Neural crest cell (in vitro differentiated cells): ENCODE measurements at regions not wholly inside any gene's neighbourhood (a gene's known extent, or its start where the extent isn't known, plus 50 kb on each side); places are given as distances from the start of the nearest gene placed in this dataset.

Experiments
- DNase-seq: peaks from one replicate; pipeline ENCODE4 v3.0.0; 2021; ENCODE audit warnings: low read depth, mixed read lengths, low spot score
- H3K27ac Mint-ChIP-seq: one replicate; pipeline ENCODE4 v1.8.0; 2021; ENCODE audit warnings: mild to moderate bottlenecking, mixed read lengths; ENCODE audit not compliant: unreplicated experiment
- H3K27me3 Mint-ChIP-seq: 2 replicates; pipeline ENCODE4 v1.8.0; 2021; ENCODE audit warnings: low read depth, mild to moderate bottlenecking, mixed read lengths
- H3K36me3 Mint-ChIP-seq: 2 replicates; pipeline ENCODE4 v1.8.0; 2021; ENCODE audit warnings: low read depth, mild to moderate bottlenecking, mixed read lengths
- H3K4me1 Mint-ChIP-seq: 2 replicates; pipeline ENCODE4 v1.8.0; 2021; ENCODE audit warnings: mixed read lengths
- H3K4me3 Mint-ChIP-seq: one replicate; pipeline ENCODE4 v1.8.0; 2021; ENCODE audit warnings: mild to moderate bottlenecking, mixed read lengths
- H3K9me3 Mint-ChIP-seq: 2 replicates; pipeline ENCODE4 v1.8.0; 2021; ENCODE audit warnings: mixed read lengths
- TF ChIP-seq, protein P1 (sequence below): fragments of 200-600 bp; sonication (generic); conservative IDR thresholded peaks from 2 replicates; pipeline ENCODE4 v1.5.0; 2021; ENCODE audit warnings: antibody characterized with exemption, mild to moderate bottlenecking

DNA sequence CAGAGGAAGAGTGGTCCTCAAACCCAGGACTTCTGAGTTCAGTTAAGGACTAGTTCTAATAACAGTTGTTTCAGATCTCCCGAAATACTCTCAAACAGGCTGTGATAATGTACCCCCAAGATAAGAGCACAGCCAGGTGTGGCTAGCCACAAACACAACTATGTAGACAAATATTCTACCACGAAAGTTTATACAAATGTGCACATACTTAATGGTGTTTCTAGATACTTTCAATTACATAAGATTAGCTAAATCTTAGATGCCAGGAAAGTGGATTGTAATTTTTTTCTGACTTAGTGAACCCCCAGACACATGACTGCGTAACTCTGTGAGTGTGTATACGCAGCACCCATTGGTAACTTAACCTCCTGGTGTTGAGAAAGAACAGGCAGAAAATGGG, 270.0 kb downstream of the USP25 start:
- TF ChIP-seq, protein P1, sequence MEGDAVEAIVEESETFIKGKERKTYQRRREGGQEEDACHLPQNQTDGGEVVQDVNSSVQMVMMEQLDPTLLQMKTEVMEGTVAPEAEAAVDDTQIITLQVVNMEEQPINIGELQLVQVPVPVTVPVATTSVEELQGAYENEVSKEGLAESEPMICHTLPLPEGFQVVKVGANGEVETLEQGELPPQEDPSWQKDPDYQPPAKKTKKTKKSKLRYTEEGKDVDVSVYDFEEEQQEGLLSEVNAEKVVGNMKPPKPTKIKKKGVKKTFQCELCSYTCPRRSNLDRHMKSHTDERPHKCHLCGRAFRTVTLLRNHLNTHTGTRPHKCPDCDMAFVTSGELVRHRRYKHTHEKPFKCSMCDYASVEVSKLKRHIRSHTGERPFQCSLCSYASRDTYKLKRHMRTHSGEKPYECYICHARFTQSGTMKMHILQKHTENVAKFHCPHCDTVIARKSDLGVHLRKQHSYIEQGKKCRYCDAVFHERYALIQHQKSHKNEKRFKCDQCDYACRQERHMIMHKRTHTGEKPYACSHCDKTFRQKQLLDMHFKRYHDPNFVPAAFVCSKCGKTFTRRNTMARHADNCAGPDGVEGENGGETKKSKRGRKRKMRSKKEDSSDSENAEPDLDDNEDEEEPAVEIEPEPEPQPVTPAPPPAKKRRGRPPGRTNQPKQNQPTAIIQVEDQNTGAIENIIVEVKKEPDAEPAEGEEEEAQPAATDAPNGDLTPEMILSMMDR: no peak
- Mint-ChIP-seq H3K27me3 (no peaks in the 10 kb centered on the region), H3K4me1 (no peaks in the 10 kb centered on the region), H3K27ac (no peak overlapping the region), H3K4me3 (no peak overlapping the region), H3K9me3 (peaks cover 2% of the 10 kb centered on the region), H3K36me3 (no peaks in the 10 kb centered on the region)
- no peak for DNase-seq

DNA sequence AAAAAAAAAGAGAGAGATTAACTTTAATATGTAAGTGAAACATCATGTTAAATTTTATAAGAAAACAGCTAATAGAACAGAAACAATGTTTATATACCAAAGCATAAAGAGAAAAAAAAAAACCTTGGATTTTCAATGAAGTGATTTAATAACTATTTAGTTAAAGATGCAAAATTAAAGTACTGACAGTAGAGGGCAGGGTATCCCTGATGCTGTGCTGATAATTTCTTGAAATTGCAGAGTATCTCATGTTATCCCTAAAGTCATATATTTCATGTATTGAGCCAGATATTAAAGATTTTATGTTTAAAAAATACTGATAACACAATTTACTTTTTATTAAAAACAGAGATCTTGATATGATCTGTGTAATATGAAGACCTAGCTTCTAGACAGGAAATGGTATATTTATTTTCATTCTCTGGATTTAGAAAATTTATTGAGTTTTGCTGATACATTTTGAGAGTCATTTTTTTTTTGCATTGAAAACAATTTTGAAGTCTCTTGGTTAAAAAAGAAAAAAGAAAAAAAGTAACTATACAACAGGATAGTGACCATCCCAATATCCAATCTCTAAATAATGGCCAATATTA, 273.2 kb downstream of the USP25 start:
- Mint-ChIP-seq H3K27me3 (no peaks in the 10 kb centered on the region), H3K4me3 (no peak overlapping the region), H3K27ac (no peak overlapping the region), H3K4me1 (peaks cover 6% of the 10 kb centered on the region), H3K36me3 (no peaks in the 10 kb centered on the region), H3K9me3 (peaks cover 2% of the 10 kb centered on the region)
- DNase-seq: no peak
- TF ChIP-seq, protein P1: peak; percentile 61

DNA sequence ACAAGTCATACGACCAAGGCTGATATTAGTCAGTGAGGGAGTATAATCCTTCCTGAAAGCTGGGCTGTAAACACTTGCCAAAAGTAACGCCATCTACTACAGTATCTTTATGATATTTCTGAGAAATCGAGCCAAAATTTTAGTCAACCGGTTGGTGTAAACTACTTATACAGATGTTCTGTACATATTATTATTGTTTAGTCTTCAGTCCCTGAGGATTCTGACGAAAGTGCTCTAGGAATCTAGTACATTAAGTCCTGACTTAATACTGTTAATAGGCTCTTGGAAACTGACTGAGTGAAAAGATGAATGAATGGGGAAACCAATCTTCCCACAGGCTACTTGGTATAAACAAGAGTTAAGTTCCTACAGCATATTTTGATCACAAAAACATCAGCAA, 274.3 kb downstream of the USP25 start:
- Mint-ChIP-seq H3K4me3 (no peak overlapping the region), H3K4me1 (peaks cover 6% of the 10 kb centered on the region), H3K27me3 (no peaks in the 10 kb centered on the region), H3K36me3 (no peaks in the 10 kb centered on the region), H3K9me3 (peaks cover 2% of the 10 kb centered on the region), H3K27ac (no peak overlapping the region)
- TF ChIP-seq, protein P1: no peak
- DNase-seq: no peak

DNA sequence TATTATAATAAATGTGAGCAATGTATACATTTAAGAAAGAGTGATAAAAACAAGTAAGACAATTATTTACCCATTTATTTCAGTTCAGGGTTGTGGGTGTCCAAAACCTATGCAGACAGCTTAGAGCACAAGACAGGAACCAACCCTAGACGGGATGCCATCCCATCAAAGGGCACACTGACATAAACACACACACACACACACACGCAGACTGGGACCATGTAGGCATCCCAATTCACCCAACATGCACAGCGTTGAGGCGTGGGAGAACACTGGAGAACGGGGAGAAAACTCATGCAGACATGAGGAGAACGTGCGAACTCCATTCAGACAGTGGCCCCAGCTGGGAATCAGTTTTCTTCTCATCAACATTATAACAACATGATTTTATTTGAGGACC, 274.7 kb downstream of the USP25 start:
- no peaks in the 10 kb centered on the region for H3K27me3 Mint-ChIP-seq
- H3K36me3 Mint-ChIP-seq: no peaks in the 10 kb centered on the region
- H3K4me1 Mint-ChIP-seq: peaks cover 6% of the 10 kb centered on the region
- peak overlapping the region; percentile 88 for H3K27ac Mint-ChIP-seq
- TF ChIP-seq, protein P1: no peak
- no peak for DNase-seq
- H3K9me3 Mint-ChIP-seq: peaks cover 2% of the 10 kb centered on the region
- H3K4me3 Mint-ChIP-seq: no peak overlapping the region

DNA sequence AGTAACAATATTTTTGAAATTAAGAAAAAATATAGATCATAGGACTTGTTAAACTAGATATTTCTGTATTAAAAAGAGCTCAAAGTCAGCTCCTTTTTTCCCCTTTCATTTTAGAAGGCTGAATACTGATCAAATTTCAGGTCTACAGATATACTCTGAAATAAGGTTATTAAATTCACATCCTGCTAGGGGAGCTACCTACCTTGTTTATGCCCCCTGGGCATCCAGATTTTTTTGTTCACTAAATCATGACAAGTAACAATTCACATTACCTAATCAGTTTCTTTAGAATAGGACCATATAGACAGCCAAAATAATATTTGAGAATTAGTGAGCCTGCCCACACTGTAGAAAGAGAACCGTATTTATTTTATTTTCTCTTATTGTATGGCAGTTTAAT, 276.2 kb downstream of the USP25 start:
- Mint-ChIP-seq H3K4me3 (no peak overlapping the region), H3K9me3 (peaks cover 8% of the 10 kb centered on the region), H3K4me1 (peaks cover 6% of the 10 kb centered on the region), H3K27ac (no peak overlapping the region), H3K36me3 (peaks cover 2% of the 10 kb centered on the region), H3K27me3 (no peaks in the 10 kb centered on the region)
- TF ChIP-seq, protein P1: no peak
- DNase-seq: no peak
